Forelimb muscle (tissue), 1 donor: ENCODE measurements at regions not wholly inside any gene's neighbourhood (a gene's known extent, or its start where the extent isn't known, plus 50 kb on each side); places are given as distances from the start of the nearest gene placed in this dataset.
"Not testable (repeated sequence)": the region's sequence is repeated elsewhere in the genome, so short reads cannot be mapped to it uniquely, and the experiment has no call there.

ENCODE experiments used
- DNase-seq: peaks from one replicate; pipeline ENCODE4 v3.0.0-alpha.2; 2013; ENCODE audit warnings: low read depth

GRCh38 chr19:31528261-31528660 is 179.0 kb upstream of the TSHZ3 start:
- DNase-seq, result no peak

GRCh38 chr19:31529121-31529520 is 179.9 kb upstream of the TSHZ3 start:
- no peak for DNase-seq

GRCh38 chr19:31530781-31531180 is 181.5 kb upstream of the TSHZ3 start:
- no peak for DNase-seq

GRCh38 chr19:31531326-31531725 is 182.1 kb upstream of the TSHZ3 start:
- DNase-seq, result no peak

- no peak for DNase-seq
Observed at GRCh38 chr19:31532034-31532433, 182.8 kb upstream of the TSHZ3 start.

GRCh38 chr19:31533114-31533513 is 183.9 kb upstream of the TSHZ3 start:
- DNase-seq, result no peak

- no peak for DNase-seq
Observed at GRCh38 chr19:31534231-31534630, 185.0 kb upstream of the TSHZ3 start.

- DNase-seq, result no peak
Observed at GRCh38 chr19:31534786-31535657, 185.8 kb upstream of the TSHZ3 start.

GRCh38 chr19:31535691-31536460 is 186.6 kb upstream of the TSHZ3 start:
- DNase-seq, result no peak

- no peak for DNase-seq
Observed at GRCh38 chr19:31537136-31537535, 187.9 kb upstream of the TSHZ3 start.

GRCh38 chr19:31537902-31538301 is 188.7 kb upstream of the TSHZ3 start:
- not testable (repeated sequence) for DNase-seq

- no peak for DNase-seq
Observed at GRCh38 chr19:31538879-31539278, 189.6 kb upstream of the TSHZ3 start.

GRCh38 chr19:31539386-31539785 is 190.2 kb upstream of the TSHZ3 start:
- DNase-seq, result no peak

GRCh38 chr19:31541396-31541795 is 192.2 kb upstream of the TSHZ3 start:
- DNase-seq, result no peak

- DNase-seq, result no peak
Observed at GRCh38 chr19:31543456-31543855, 194.2 kb upstream of the TSHZ3 start.

- DNase-seq, result no peak
Observed at GRCh38 chr19:31545777-31546176, 196.5 kb upstream of the TSHZ3 start.

GRCh38 chr19:31546205-31546960 is 197.1 kb upstream of the TSHZ3 start:
- no peak for DNase-seq

GRCh38 chr19:31548941-31549340 is 199.7 kb upstream of the TSHZ3 start:
- DNase-seq, result no peak

- no peak for DNase-seq
Observed at GRCh38 chr19:31553112-31553845, 204.0 kb upstream of the TSHZ3 start.

- DNase-seq, result no peak
Observed at GRCh38 chr19:31553846-31554215, 204.6 kb upstream of the TSHZ3 start.

- DNase-seq, result no peak
Observed at GRCh38 chr19:31554360-31554759, 205.1 kb upstream of the TSHZ3 start.
